Lower leg skin (tissue), 3 donors: ENCODE measurements at regions not wholly inside any gene's neighbourhood (a gene's known extent, or its start where the extent isn't known, plus 50 kb on each side); places are given as distances from the start of the nearest gene placed in this dataset.
"Not testable (repeated sequence)": the region's sequence is repeated elsewhere in the genome, so short reads cannot be mapped to it uniquely, and the experiment has no call there.

Source experiments
- POLR2A ChIP-seq, 2 donors: fragments of 450-650 bp; IDR thresholded peaks; one replicate each; pipeline ENCODE4 v1.6.1; 2016 to 2017; ENCODE audit warnings: antibody characterized with exemption in 2 of 2, mild to moderate bottlenecking in 1 of 2, moderate library complexity in 1 of 2
- TF ChIP-seq, protein P1 (sequence below), 3 donors: fragments of 450-650 bp; IDR thresholded peaks; one replicate each; pipeline ENCODE4 v1.5.1; 2016; ENCODE audit warnings: antibody characterized with exemption in 3 of 3, mild to moderate bottlenecking in 3 of 3, moderate library complexity in 2 of 3

DNA sequence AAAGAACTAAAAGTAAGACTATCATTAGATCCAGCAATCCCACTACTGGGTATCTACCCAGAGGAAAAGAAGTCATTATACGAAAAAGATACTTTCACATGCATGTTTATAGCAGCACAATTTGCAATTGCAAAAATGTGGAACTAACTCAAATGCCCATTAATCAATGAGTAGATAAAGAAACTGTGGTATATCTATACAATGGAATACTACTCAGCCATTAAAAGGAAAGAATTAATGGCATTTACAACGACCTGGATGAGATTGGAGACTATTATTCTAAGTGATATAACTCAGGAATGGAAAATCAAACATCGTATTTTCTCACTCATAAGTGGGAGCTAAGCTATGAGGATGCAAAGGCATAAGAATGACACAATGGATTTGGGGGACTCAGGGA, 80.5 kb upstream of the KDM7A start:
- TF ChIP-seq, protein P1, sequence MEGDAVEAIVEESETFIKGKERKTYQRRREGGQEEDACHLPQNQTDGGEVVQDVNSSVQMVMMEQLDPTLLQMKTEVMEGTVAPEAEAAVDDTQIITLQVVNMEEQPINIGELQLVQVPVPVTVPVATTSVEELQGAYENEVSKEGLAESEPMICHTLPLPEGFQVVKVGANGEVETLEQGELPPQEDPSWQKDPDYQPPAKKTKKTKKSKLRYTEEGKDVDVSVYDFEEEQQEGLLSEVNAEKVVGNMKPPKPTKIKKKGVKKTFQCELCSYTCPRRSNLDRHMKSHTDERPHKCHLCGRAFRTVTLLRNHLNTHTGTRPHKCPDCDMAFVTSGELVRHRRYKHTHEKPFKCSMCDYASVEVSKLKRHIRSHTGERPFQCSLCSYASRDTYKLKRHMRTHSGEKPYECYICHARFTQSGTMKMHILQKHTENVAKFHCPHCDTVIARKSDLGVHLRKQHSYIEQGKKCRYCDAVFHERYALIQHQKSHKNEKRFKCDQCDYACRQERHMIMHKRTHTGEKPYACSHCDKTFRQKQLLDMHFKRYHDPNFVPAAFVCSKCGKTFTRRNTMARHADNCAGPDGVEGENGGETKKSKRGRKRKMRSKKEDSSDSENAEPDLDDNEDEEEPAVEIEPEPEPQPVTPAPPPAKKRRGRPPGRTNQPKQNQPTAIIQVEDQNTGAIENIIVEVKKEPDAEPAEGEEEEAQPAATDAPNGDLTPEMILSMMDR (IDR thresholded peaks at IDR 0.05) = not testable (repeated sequence)
- not testable (repeated sequence) for TF ChIP-seq POLR2A (IDR thresholded peaks at IDR 0.05)
